Gastrocnemius medialis (tissue), 4 donors: ENCODE measurements at regions not wholly inside any gene's neighbourhood (a gene's known extent, or its start where the extent isn't known, plus 50 kb on each side); places are given as distances from the start of the nearest gene placed in this dataset.
A peak's percentile ranks its signal among the peaks of the same experiment; 100 is the strongest.

ENCODE experiments used
- ATAC-seq, 2 donors: fragments of 150-250 bp; one replicate each; pipeline ENCODE4 v1.9.1; 2016
- DNase-seq, 2 donors: peaks; one replicate each; pipeline ENCODE4 v3.0.0-alpha.2; 2019
- H3K27ac ChIP-seq, 4 donors: fragments of 200-600 bp; sonication (generic); 1 replicate in 1 of 4; 2 replicates in 3 of 4; pipeline ENCODE4 v1.5.1; 2016 to 2018; ENCODE audit warnings: mild to moderate bottlenecking in 2 of 4, moderate library complexity in 1 of 4
- H3K27me3 ChIP-seq, 3 donors: fragments of 200-600 bp; sonication (generic) in 2 of 3; 1 replicate in 1 of 3; 2 replicates in 2 of 3; pipeline versions ENCODE4 v1.5.1 to v1.6.0; 2016 to 2019; ENCODE audit warnings: mild to moderate bottlenecking in 1 of 3, moderate library complexity in 1 of 3
- H3K36me3 ChIP-seq, 2 donors: fragments of 200-600 bp; sonication (generic) in 1 of 2; one replicate each; pipeline ENCODE4 v1.5.1; 2017 to 2018
- H3K4me1 ChIP-seq, 2 donors: fragments of 200-600 bp; sonication (generic) in 1 of 2; one replicate each; pipeline ENCODE4 v1.5.1; 2016 to 2017; ENCODE audit warnings: mild to moderate bottlenecking in 2 of 2
- H3K4me3 ChIP-seq, 4 donors: fragments of 200-600 bp; sonication (generic) in 3 of 4; 1 replicate in 1 of 4; 2 replicates in 3 of 4; pipeline ENCODE4 v1.5.1; 2016 to 2019; ENCODE audit warnings: mild to moderate bottlenecking in 2 of 4
- H3K9me3 ChIP-seq, 3 donors: fragments of 200-600 bp; sonication (generic) in 2 of 3; 1 replicate in 1 of 3; 2 replicates in 2 of 3; pipeline ENCODE4 v1.5.1; 2016 to 2019
- POLR2A ChIP-seq, 2 donors: fragments of 450-650 bp; IDR thresholded peaks; one replicate each; pipeline ENCODE4 v1.6.1; 2017; ENCODE audit warnings: antibody characterized with exemption in 2 of 2, mild to moderate bottlenecking in 2 of 2, moderate library complexity in 2 of 2
- in situ Hi-C, 4 donors: fragments of 200-750 bp; cut with MboI; loops; one replicate each; pipeline versions ENCODE4 v1.15.0 to v1.8.0; 2017; ENCODE audit warnings: low sequenced_read_pairs in 4 of 4
- intact Hi-C: fragments of 100-400 bp; cut with DNase I; formaldehyde crosslinking; loops from one replicate; pipeline ENCODE4 v1.15.1; 2023; ENCODE audit warnings: low total_unique reads
- TF ChIP-seq, protein P1 (sequence below), 5 experiments: fragments of 450-650 bp in 3 of 5; fragments of 200-600 bp in 2 of 5; sonication (generic) in 2 of 5; IDR thresholded peaks in 4 of 5; conservative IDR thresholded peaks in 1 of 5; 1 replicate in 4 of 5; 2 replicates in 1 of 5; pipeline ENCODE4 v1.5.1; 2016 to 2019; ENCODE audit warnings: antibody characterized with exemption in 5 of 5, mild to moderate bottlenecking in 3 of 5, moderate library complexity in 3 of 5

DNA sequence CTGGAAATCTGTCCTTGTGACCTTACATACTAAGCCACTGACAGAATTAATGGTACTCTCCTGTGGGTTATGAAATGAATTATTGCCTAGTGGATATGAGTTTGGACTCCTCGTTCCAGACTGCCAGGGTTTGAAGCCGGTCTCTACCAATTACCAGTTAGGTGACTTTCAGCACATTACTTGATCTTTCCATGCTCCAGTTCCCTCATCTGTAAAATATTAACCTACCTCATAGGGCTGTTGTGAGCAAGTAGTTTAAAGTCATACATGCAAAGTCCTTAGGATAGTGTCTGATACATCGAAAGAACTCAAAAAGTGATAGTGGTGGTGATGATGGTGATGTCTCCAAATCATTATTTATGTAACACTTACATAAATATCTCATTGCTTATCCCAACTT lies 373.5 kb upstream of the ARX start:
- DNase-seq (no peak), ATAC-seq (no peak)
- no peaks in the 10 kb centered on the region for H3K36me3 ChIP-seq
- intact Hi-C loops (no loop called here), in situ Hi-C loops (no loop called here)
- H3K4me3 ChIP-seq, result no peak overlapping the region
- H3K27me3 ChIP-seq, result no peaks in the 10 kb centered on the region
- H3K4me1 ChIP-seq, result no peaks in the 10 kb centered on the region
- no peaks in the 10 kb centered on the region for H3K9me3 ChIP-seq
- no peak overlapping the region for H3K27ac ChIP-seq
- TF ChIP-seq POLR2A (IDR thresholded peaks at IDR 0.05), result no peak
- TF ChIP-seq, protein P1, sequence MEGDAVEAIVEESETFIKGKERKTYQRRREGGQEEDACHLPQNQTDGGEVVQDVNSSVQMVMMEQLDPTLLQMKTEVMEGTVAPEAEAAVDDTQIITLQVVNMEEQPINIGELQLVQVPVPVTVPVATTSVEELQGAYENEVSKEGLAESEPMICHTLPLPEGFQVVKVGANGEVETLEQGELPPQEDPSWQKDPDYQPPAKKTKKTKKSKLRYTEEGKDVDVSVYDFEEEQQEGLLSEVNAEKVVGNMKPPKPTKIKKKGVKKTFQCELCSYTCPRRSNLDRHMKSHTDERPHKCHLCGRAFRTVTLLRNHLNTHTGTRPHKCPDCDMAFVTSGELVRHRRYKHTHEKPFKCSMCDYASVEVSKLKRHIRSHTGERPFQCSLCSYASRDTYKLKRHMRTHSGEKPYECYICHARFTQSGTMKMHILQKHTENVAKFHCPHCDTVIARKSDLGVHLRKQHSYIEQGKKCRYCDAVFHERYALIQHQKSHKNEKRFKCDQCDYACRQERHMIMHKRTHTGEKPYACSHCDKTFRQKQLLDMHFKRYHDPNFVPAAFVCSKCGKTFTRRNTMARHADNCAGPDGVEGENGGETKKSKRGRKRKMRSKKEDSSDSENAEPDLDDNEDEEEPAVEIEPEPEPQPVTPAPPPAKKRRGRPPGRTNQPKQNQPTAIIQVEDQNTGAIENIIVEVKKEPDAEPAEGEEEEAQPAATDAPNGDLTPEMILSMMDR (IDR thresholded peaks at IDR 0.05 in 4 of 5, conservative IDR thresholded peaks at IDR 0.05 in 1 of 5), result no peak

DNA sequence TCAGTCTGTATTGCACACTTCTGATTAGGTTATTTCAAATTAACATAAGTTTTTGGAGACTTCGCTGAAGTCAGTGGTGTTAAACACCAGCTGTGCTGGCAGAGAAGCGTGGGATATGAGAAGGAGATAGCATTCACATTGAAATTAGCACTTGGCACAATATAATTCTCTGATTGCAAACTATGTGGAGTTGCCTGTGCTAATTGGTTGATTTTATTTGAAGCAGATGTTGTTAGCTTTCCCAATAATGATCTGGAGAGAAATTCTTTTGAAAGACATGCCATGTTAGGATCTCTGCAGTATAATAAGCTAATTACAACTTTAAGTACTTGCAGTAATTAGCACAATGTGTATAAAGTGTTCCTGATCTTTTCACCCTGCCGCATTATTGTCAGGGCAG lies 367.4 kb upstream of the ARX start:
- in situ Hi-C loops, result no loop called here
- Histone ChIP-seq H3K9me3 (no peaks in the 10 kb centered on the region), H3K4me1 (no peaks in the 10 kb centered on the region), H3K36me3 (no peaks in the 10 kb centered on the region), H3K4me3 (no peak overlapping the region), H3K27me3 (no peaks in the 10 kb centered on the region), H3K27ac (no peak overlapping the region)
- no peak for TF ChIP-seq POLR2A (IDR thresholded peaks at IDR 0.05)
- TF ChIP-seq, protein P1 (IDR thresholded peaks at IDR 0.05 in 4 of 5, conservative IDR thresholded peaks at IDR 0.05 in 1 of 5), result no peak
- intact Hi-C loops, result no loop called here
- DNase-seq, result no peak
- ATAC-seq, result no peak

DNA sequence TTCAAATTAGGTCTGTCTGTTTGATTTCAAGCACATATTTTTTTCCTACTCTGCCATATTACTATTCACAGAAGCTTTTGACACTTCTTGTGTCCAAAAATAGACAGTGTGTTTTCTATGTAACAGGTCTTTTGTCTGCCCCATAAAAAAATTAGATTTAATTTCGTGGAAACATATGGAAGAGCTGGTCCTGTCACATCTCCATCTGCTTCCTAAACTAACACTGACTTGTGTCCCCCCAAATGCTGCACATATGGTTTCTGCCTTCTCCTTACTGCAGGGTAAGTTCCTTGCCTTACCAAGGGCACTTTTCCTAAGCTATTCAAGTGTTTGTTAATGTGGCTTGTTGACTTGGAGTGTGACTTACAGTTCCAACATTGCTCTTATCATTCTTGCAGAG lies 340.7 kb upstream of the ARX start:
- Histone ChIP-seq H3K36me3 (no peaks in the 10 kb centered on the region), H3K27me3 (no peaks in the 10 kb centered on the region), H3K27ac (no peak overlapping the region), H3K9me3 (no peaks in the 10 kb centered on the region), H3K4me3 (no peak overlapping the region), H3K4me1 (no peaks in the 10 kb centered on the region)
- no peak for TF ChIP-seq POLR2A (IDR thresholded peaks at IDR 0.05)
- TF ChIP-seq, protein P1 (IDR thresholded peaks at IDR 0.05 in 4 of 5, conservative IDR thresholded peaks at IDR 0.05 in 1 of 5), result no peak
- intact Hi-C loops (no loop called here), in situ Hi-C loops (no loop called here)
- DNase-seq (no peak), ATAC-seq (no peak)

DNA sequence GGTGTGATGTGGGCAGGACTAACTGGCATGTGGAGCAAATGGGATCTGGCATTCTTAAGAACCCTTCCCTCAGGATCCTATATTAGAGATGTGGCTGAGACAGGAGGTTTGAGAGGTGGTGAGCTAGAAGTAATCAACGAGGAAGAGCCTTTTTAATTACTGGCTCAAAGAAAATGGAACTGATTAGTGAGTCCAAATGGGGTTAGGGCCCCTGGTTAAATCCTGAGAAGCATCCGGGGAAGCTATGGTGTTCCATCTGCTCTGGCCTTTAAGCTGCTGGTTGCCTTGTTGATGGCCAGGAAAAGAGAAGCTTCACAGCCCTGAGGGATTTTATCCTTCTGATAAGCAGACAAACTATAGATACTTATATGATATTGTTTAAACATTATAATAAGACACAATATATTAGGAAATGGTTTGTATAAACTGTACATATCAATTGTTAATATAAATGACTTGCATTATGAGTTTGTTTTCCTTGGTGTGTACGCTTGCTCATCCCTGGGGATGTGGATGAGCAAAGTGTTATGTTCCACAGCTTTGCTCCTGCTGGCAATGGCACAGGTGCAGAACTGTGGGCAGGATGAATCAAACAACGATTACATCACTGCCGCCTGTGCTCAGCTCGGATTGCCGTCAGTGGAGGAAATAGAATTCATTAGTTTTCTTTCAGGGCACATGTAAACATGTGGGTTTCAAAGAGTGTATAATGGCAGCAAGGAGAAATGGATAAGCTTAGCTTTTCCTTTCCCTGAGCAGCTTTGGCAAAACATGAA lies 328.6 kb upstream of the ARX start:
- DNase-seq, result peak in 1 of 2 donors; percentile 13
- ATAC-seq, result no peak
- no peaks in the 10 kb centered on the region for H3K9me3 ChIP-seq
- intact Hi-C loops, result no loop called here
- no peaks in the 10 kb centered on the region for H3K27me3 ChIP-seq
- H3K4me3 ChIP-seq, result no peak overlapping the region
- in situ Hi-C loops, result no loop called here
- no peaks in the 10 kb centered on the region for H3K36me3 ChIP-seq
- TF ChIP-seq, protein P1 (IDR thresholded peaks at IDR 0.05 in 4 of 5, conservative IDR thresholded peaks at IDR 0.05 in 1 of 5), result no peak
- TF ChIP-seq POLR2A (IDR thresholded peaks at IDR 0.05), result no peak
- H3K4me1 ChIP-seq, result no peaks in the 10 kb centered on the region
- H3K27ac ChIP-seq, result no peak overlapping the region

DNA sequence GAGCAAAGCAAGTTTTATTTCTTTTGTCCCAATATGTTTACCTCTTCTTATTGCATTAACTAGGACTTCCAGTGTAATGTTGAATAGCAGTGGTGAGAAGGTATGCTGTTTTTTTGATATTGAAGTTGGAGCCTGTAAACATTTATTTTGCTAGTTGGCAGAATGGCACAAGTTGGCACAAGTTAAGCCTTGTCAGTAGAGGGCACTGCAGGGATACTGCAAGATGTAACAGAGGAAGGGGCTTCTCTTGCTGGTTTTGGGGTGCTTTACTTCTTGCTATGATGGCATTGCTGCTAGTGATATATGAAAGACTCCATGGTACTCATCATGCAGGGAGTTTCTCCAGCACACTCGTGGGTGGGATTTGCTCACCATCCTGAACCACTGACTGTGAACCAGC lies 327.3 kb upstream of the ARX start:
- no peak for ATAC-seq
- no peaks in the 10 kb centered on the region for H3K9me3 ChIP-seq
- H3K4me1 ChIP-seq, result no peaks in the 10 kb centered on the region
- H3K27me3 ChIP-seq, result no peaks in the 10 kb centered on the region
- intact Hi-C loops (no loop called here), in situ Hi-C loops (no loop called here)
- no peak overlapping the region for H3K4me3 ChIP-seq
- no peak overlapping the region for H3K27ac ChIP-seq
- no peak for TF ChIP-seq POLR2A (IDR thresholded peaks at IDR 0.05)
- TF ChIP-seq, protein P1 (IDR thresholded peaks at IDR 0.05 in 4 of 5, conservative IDR thresholded peaks at IDR 0.05 in 1 of 5), result no peak
- DNase-seq, result no peak
- no peaks in the 10 kb centered on the region for H3K36me3 ChIP-seq
